NCI-H2227 treated with DMSO at 0.1 percent for 48 hours (cell line): ENCODE measurements at regions not wholly inside any gene's neighbourhood (a gene's known extent, or its start where the extent isn't known, plus 50 kb on each side); places are given as distances from the start of the nearest gene placed in this dataset.
A peak's percentile ranks its signal among the peaks of the same experiment; 100 is the strongest.

Source experiments
- DNase-seq: peaks from one replicate; lab custom pipeline; 2025; lab: John Stamatoyannopoulos, UW

DNA sequence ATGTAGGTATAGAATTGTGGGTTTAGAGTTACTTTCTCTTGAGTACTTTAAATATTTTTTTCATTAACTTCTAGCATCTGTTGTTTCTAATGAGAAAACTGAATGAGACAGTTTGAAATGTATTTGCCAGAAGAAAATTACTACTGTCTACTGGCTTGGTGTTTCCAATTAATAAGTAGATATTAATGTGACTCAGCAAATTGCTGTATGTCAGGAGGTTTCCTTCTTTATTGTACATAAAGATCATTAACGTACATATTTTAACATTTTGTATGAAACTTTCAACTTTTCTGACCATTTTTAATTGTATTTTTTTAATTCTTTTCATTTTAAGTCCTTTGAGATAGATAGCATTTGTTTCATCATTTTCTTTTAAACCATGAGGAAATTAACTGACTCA lies 135.1 kb upstream of the SLC22A23 start:
- no peak for DNase-seq

- no peak for DNase-seq
Observed at GRCh38 chr6:3587660-3588059, 130.8 kb upstream of the SLC22A23 start.

GRCh38 chr6:3585320-3585935 lies 128.6 kb upstream of the SLC22A23 start:
- DNase-seq, result no peak

- DNase-seq, result no peak
Observed at GRCh38 chr6:3584606-3585005, 127.8 kb upstream of the SLC22A23 start.

DNA sequence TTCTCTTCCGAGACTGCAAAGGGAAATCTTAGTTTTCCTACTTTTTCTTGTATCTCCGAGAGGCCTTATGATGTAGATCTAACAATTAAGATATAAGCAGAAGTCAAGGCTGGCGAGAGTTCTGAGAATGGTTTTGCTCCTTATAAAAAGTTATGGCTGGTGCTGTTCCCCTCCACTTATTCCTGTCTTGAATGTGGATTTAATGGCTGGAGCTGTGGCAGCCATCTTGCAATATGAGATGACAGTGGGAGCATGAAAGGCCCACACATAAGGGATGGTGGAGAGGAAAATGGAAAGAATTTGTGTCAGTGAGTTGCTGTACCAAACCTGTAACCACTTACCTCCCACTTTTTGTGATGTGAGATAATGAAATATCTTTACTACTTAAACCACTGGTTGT lies 124.6 kb upstream of the SLC22A23 start:
- DNase-seq, result no peak

DNA sequence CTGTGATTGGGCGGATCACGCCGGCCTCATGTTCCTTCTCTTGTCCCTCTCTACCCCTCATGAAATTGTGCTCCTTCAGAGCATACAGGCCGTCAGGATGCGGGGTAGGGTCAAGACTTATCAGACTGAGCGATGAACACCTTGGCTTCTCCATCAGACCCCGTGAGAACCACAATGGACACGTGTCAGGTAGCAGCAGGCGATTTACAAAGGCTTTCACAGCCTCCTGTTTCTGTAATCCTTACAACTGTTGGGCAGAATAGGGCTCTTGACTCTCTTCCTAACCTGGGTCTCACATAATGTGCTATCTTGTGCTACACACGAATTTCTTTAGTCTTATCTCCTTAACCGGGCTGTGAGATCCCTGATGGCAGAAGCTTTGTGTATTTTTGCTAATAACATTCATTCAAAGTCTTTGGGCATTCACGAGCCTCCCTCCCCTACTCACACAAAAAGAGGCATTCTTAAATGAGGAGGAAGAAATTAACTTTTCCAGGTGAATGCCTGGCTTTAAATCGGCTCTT lies 122.9 kb upstream of the SLC22A23 start:
- DNase-seq, result no peak

- no peak for DNase-seq
Observed at GRCh38 chr6:3578981-3579380, 122.1 kb upstream of the SLC22A23 start.

DNA sequence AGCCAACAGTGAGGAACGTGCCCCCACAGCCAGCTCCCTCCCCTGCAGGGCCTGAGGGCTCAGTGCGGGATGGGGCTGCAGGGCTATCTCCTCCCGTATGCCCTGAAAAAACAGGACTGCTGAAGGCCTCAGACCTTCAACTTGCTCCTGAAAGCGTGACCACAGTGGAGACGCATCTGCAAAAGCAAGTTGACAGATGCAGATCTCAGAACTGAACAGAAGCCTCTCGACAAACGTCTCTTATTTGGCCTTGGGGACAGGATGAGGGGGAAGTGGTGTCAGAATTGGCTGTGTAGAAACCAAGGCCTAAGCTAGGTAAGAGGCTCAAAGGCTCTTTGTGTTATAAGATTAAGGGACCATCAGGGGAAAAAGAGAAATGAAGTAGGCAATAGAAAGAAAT lies 120.7 kb upstream of the SLC22A23 start:
- no peak for DNase-seq

DNA sequence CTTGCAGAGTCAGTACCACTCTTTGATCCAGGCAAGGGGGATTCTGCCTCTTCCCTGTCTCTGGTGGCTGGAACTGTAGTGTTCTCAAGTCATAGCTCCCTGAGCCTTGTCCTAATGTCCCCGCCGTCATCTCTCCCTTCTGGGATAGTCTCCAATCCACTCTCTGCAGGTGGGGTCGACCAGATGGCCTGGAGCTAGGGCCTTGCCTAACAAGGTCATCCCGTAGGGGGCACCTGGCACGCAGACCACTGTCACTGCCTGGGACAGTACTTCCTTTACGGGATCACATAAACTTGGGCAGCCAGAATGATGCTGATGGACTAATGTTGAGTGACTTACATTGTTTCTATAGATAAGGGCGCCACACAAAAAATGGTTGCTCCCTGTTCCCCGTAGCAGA lies 118.9 kb upstream of the SLC22A23 start:
- no peak for DNase-seq

- DNase-seq, result no peak
Observed at GRCh38 chr6:3575166-3575565, 118.3 kb upstream of the SLC22A23 start.

DNA sequence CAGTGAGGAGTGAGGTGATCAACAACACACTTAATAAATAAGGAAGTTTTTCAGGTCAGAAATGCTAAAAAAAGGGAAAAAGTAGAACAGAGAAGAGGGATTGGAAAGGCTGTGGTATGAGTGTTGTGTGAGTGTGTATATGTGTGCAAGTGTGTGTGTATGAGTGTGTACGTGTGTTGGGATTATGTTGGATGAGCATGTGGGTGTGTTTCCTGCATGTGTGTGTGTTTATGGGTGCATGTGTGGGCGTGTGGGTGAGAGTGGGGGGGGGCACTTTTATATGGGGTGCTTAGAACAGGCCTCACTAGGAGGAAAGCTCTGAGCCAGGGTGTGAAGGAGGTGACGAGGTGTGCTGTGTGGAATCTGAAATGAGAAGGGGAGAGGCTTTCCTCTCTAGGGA lies 116.8 kb upstream of the SLC22A23 start:
- DNase-seq, result no peak

DNA sequence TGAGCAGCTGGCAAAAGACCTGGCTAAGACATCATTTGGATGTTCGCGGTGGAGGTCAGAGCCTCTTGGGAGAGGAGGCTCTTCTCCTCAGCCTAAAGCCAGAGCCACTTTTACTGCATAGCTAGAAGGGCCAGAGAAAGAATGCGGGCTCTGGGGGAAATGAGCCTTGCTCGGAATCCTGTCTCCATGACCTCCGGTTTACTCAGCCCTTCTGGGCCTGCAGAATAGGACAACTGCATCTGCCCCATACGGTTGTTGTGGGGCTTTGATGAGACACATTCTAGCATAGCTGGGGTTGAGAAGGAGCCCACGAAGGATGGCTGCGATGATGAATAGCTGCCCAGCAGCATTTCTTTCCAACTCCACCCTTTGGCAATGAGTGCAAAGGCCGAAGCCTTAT lies 115.0 kb upstream of the SLC22A23 start:
- no peak for DNase-seq

- no peak for DNase-seq
Observed at GRCh38 chr6:3571250-3571681, 114.4 kb upstream of the SLC22A23 start.

DNA sequence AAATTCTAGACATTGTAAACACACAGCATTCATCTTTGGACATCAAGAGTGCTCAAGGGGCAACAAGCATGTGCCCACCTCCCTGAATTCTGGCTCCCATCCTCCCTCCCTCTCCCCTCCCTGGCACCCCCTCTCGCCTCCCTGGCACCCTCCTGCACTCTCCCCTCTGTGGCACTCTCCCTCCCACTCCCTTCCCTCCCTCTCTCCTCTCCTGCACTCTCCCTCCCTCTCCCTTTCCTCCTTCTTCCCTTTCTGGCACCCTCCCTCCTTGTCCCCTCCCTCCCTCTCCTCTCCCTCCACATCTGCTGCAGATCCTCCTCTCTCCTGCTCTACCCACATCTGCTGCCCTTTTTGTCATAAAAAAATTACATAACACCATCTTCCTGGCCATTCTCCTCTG lies 113.0 kb upstream of the SLC22A23 start:
- no peak for DNase-seq

- DNase-seq, result no peak
Observed at GRCh38 chr6:3568396-3569082, 111.7 kb upstream of the SLC22A23 start.

DNA sequence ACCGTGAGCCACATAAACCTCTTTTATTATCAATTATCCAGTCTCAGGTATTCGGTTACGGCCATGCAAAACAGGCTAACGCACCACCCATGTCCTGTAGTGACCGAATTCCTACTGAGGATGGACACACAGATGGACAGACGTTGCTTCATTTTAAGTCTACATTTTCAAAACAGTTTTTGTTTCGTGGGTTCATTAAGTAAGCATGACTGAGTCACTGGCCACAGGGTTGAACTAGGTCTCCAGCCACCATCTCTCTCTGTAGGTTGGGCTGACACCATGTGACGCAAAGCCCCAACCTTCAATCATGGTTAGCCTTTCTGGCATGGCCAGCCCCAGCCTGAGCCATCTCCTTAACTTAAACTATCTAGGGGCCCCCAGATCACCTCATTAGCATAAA lies 110.0 kb upstream of the SLC22A23 start:
- no peak for DNase-seq

- DNase-seq, result peak; percentile 23
Observed at GRCh38 chr6:3565291-3565690, 108.4 kb upstream of the SLC22A23 start.

GRCh38 chr6:3561725-3562124 lies 104.9 kb upstream of the SLC22A23 start:
- no peak for DNase-seq

- no peak for DNase-seq
Observed at GRCh38 chr6:3560211-3560610, 103.4 kb upstream of the SLC22A23 start.

- DNase-seq, result no peak
Observed at GRCh38 chr6:3559561-3559960, 102.7 kb upstream of the SLC22A23 start.

- no peak for DNase-seq
Observed at GRCh38 chr6:3557336-3557735, 100.5 kb upstream of the SLC22A23 start.

- no peak for DNase-seq
Observed at GRCh38 chr6:3553254-3553653, 96.4 kb upstream of the SLC22A23 start.

DNA sequence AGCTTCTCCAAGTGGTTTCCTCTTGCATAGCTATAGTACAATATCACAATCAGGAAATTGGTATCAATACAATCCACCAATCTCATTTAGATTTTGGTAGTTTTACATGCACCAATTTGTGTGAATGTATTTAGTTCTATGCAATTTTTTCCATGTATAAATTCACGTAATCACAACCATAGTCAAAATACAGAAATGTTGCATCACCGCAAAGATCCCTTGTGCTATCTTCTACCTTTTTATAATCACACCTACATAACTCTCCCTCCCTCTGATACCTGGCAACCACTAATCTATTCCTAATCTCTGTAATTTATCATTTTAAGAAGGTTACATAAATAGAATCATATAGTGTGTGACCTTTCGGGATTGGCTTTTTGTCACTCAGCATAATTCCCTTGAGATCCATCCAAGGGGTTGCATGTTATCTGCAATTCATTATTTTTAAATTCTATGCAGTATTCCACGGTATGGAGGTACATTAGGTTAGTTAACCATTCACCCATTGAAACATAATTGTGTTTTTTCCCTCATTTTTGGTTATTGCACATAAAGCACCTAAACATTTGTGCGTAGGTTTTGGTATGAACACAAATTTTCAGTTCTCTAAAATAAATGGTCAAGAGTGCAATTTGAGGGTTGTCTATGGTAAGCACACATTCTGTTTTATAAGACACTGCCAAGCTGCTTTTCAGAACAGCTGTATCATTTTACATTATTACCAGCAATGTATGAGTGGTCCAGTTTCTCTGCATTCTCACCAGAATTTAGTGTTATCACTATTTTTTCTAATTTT lies 95.1 kb upstream of the SLC22A23 start:
- DNase-seq, result no peak
